GM12878 (cell line): ENCODE measurements at regions not wholly inside any gene's neighbourhood (a gene's known extent, or its start where the extent isn't known, plus 50 kb on each side); places are given as distances from the start of the nearest gene placed in this dataset.

Experiments used
- ATAC-seq: fragments of 200-7000 bp; cut with Tn5 transposase; 3 replicates; pipeline ENCODE4 v1.9.1; 2020; ENCODE audit warnings: mild to moderate bottlenecking, moderate library complexity
- BruUV-seq: library from RNA; stranded (reverse); fragments of 400-500 nt; replicated peaks from 2 replicates; lab custom pipeline; 2021; lab: Mats Ljungman, UMichigan
- CTCF ChIA-PET: fragments of 300-600 bp; sonication (Branson Sonifier 250); formaldehyde crosslinking; extraction: SDS; loops from one replicate; lab custom pipeline; 2021; ENCODE audit warnings: inconsistent platforms; lab: Yijun Ruan, JAX
- POLR2A ChIA-PET: fragments of 350-600 bp; formaldehyde crosslinking; extraction: SDS; loops from one replicate; lab custom pipeline; 2021; ENCODE audit warnings: inconsistent platforms; lab: Charles Lee
- RAD21 ChIA-PET: fragments of 300-600 bp; sonication (Branson Sonifier 250); formaldehyde crosslinking; loops from one replicate; lab custom pipeline; 2023; ENCODE audit warnings: antibody characterized with exemption; ENCODE audit not compliant: unreplicated experiment; lab: Charles Lee
- SMC1A ChIA-PET: fragments of 300-600 bp; sonication (Branson Sonifier 250); formaldehyde crosslinking; loops from one replicate; lab custom pipeline; 2023; ENCODE audit not compliant: unreplicated experiment, uncharacterized antibody; lab: Charles Lee
- DNase-seq: peaks from one replicate; pipeline ENCODE4 v3.0.0-alpha.2; 2011; ENCODE audit warnings: low read depth, low spot score
- FAIRE-seq: peaks from 3 replicates; lab custom pipeline; 2011; peaks lifted over from hg19 to GRCh38; lab: Jason Lieb, UNC
- H2AFZ ChIP-seq: 2 replicates; pipeline ENCODE4 v1.6.0; 2011; ENCODE audit warnings: low read depth, low read length, control low read depth; ENCODE audit not compliant: control insufficient read depth
- H3K27ac ChIP-seq: 2 replicates; pipeline ENCODE4 v1.5.1; 2011; ENCODE audit warnings: control low read depth; ENCODE audit not compliant: control insufficient read depth, insufficient read depth
- H3K27me3 ChIP-seq, 2 experiments: replicated peaks in 1 of 2; 2 replicates each; pipeline versions ENCODE4 v1.6.0 to v1.6.1; 2011; ENCODE audit warnings: low read length in 1 of 2; ENCODE audit not compliant: control insufficient read depth in 2 of 2, insufficient read depth in 2 of 2
- H3K36me3 ChIP-seq, 2 experiments: 2 replicates each; pipeline ENCODE4 v1.5.1; 2011; ENCODE audit warnings: low read length in 1 of 2; ENCODE audit not compliant: control insufficient read depth in 2 of 2, insufficient read depth in 2 of 2
- H3K4me1 ChIP-seq: 2 replicates; pipeline ENCODE4 v1.6.1; 2011; ENCODE audit warnings: mild to moderate bottlenecking, low read length, moderate library complexity, mixed read lengths; ENCODE audit not compliant: control insufficient read depth, insufficient read depth
- H3K4me2 ChIP-seq: 2 replicates; pipeline ENCODE4 v1.6.0; 2011; ENCODE audit warnings: control low read depth; ENCODE audit not compliant: control insufficient read depth, insufficient read depth
- H3K4me3 ChIP-seq: fragments of 200-600 bp; sonication (generic); 2 replicates; pipeline ENCODE4 v1.5.1; 2016
- H3K79me2 ChIP-seq: 2 replicates; pipeline ENCODE4 v1.6.0; 2011; ENCODE audit warnings: low read length; ENCODE audit not compliant: control insufficient read depth, insufficient read depth
- H3K9ac ChIP-seq: 2 replicates; pipeline ENCODE4 v1.8.0; 2011; ENCODE audit warnings: low read length, control low read depth, mixed read lengths; ENCODE audit not compliant: control insufficient read depth, insufficient read depth
- H3K9me3 ChIP-seq: replicated peaks from 3 replicates; pipeline ENCODE4 v1.5.1; 2011; ENCODE audit warnings: mild to moderate bottlenecking, low read length; ENCODE audit not compliant: control insufficient read depth, insufficient read depth
- H4K20me1 ChIP-seq: 2 replicates; pipeline ENCODE4 v1.6.0; 2011; ENCODE audit not compliant: control insufficient read depth, insufficient read depth
- ATF2 ChIP-seq: IDR thresholded peaks from 2 replicates; pipeline ENCODE4 v1.6.1; 2012; ENCODE audit warnings: low read length, inconsistent platforms
- CEBPB ChIP-seq, 2 experiments: fragments of 150-350 bp in 1 of 2; IDR thresholded peaks; 2 replicates each; pipeline ENCODE4 v1.6.1; 2012 to 2014; ENCODE audit warnings: low read depth in 2 of 2, low read length in 2 of 2, borderline replicate concordance in 1 of 2, inconsistent platforms in 1 of 2
- CHD1 ChIP-seq: IDR thresholded peaks from 2 replicates; pipeline ENCODE4 v1.6.1; 2012; ENCODE audit warnings: low read depth, low read length, improper control_type of control experiment
- CHD4 ChIP-seq: fragments of 200-600 bp; sonication (generic); IDR thresholded peaks from 2 replicates; pipeline ENCODE4 v1.6.1; 2016; ENCODE audit warnings: mild to moderate bottlenecking
- IKZF2 ChIP-seq, 2 experiments: fragments of 450-650 bp; IDR thresholded peaks; 2 replicates each; pipeline ENCODE4 v1.6.1; 2017; ENCODE audit warnings: mild to moderate bottlenecking in 2 of 2, moderate library complexity in 2 of 2
- IRF4 ChIP-seq: IDR thresholded peaks from 2 replicates; pipeline ENCODE4 v1.6.1; 2011; ENCODE audit warnings: low read depth, low read length
- NFYA ChIP-seq: IDR thresholded peaks from 2 replicates; pipeline ENCODE4 v1.6.1; 2011; ENCODE audit warnings: low read depth, mild to moderate bottlenecking, low read length, improper control_type of control experiment, borderline replicate concordance
- NFYB ChIP-seq: IDR thresholded peaks from 2 replicates; pipeline ENCODE4 v1.6.1; 2011; ENCODE audit warnings: low read depth, mild to moderate bottlenecking, low read length, improper control_type of control experiment, moderate library complexity; ENCODE audit not compliant: insufficient read depth
- PKNOX1 ChIP-seq: fragments of 450-650 bp; IDR thresholded peaks from 2 replicates; pipeline ENCODE4 v1.6.1; 2016; ENCODE audit warnings: mild to moderate bottlenecking
- RB1 ChIP-seq: fragments of 450-650 bp; formaldehyde crosslinking; IDR thresholded peaks from 2 replicates; pipeline ENCODE4 v1.6.1; 2017; ENCODE audit warnings: mild to moderate bottlenecking, borderline replicate concordance
- SIN3A ChIP-seq: IDR thresholded peaks from 2 replicates; pipeline ENCODE4 v1.6.1; 2012; ENCODE audit warnings: low read depth, low read length, improper control_type of control experiment
- SIX5 ChIP-seq: IDR thresholded peaks from 2 replicates; pipeline ENCODE4 v1.6.1; 2011; ENCODE audit warnings: mild to moderate bottlenecking, low read depth, low read length, moderate library complexity; ENCODE audit not compliant: severe bottlenecking
- SPI1 ChIP-seq: IDR thresholded peaks from 2 replicates; pipeline ENCODE4 v1.6.1; 2011; ENCODE audit warnings: low read depth, mild to moderate bottlenecking, low read length, moderate library complexity, borderline replicate concordance; ENCODE audit not compliant: insufficient read depth
- ZZZ3 ChIP-seq: IDR thresholded peaks from 2 replicates; pipeline ENCODE4 v1.6.1; 2011; ENCODE audit warnings: low read depth; ENCODE audit not compliant: control insufficient read depth, insufficient read length
- WGBS: methylation state at CpG from one replicate; pipeline ENCODE4 v1.1.6; 2016; ENCODE audit warnings: low lambda C conversion rate; ENCODE audit not compliant: insufficient replicate concordance, insufficient coverage; ENCODE audit errors: missing lambda C conversion rate; 5-methylcytosine and 5-hydroxymethylcytosine counted together
- in situ Hi-C: fragments of 300-500 bp; cut with MboI; formaldehyde crosslinking; loops from 9 replicates; pipeline ENCODE4 v1.14.3; 2018; ENCODE audit warnings: mixed read lengths
- intact Hi-C: fragments of 100-400 bp; cut with micrococcal nuclease; formaldehyde crosslinking; loops from one replicate; pipeline ENCODE4 v1.14.2; 2022; ENCODE audit not compliant: unreplicated experiment

- TF ChIP-seq NFYA = no peak
- TF ChIP-seq RB1 = no peak
- TF ChIP-seq PKNOX1 = no peak
- TF ChIP-seq IKZF2 (IDR thresholded peaks at IDR 0.05) = no peak
- TF ChIP-seq CHD4 = no peak
- TF ChIP-seq CEBPB (IDR thresholded peaks at IDR 0.05; ENCODE audit: borderline replicate concordance in 1 of 2, low read depth in 2 of 2, low read length in 2 of 2) = no peak
- TF ChIP-seq SIX5 = no peak
- TF ChIP-seq CHD1 = no peak
Observed at GRCh38 chr6:3928111-3928510, 78.9 kb downstream of the FAM50B start (continued).

- Histone ChIP-seq H3K4me2 (no peak overlapping the region), H3K27ac (no peak overlapping the region), H3K4me3 (no peak overlapping the region), H2AFZ (no peak overlapping the region), H3K4me1 (no peaks in the 10 kb centered on the region), H3K9me3 (no peaks in the 10 kb centered on the region), H4K20me1 (no peaks in the 10 kb centered on the region), H3K27me3 (no peaks in the 10 kb centered on the region; a peak in 1 of 4 replicates), H3K79me2 (no peaks in the 10 kb centered on the region), H3K36me3 (no peaks in the 10 kb centered on the region), H3K9ac (no peak overlapping the region)
- in situ Hi-C loops (no loop called here), intact Hi-C loops (no loop called here)
- SMC1A ChIA-PET = no interaction called here
- RAD21 ChIA-PET = no interaction called here
- FAIRE-seq = no peak
- no peak for ATAC-seq
- no TSS peak for BruUV-seq
- CTCF ChIA-PET = no interaction called here
- WGBS = 63% methylated on average over 6 of the region's 6 CpGs
- POLR2A ChIA-PET = no interaction called here
- DNase-seq = no peak
- TF ChIP-seq ATF2 (no peak), SPI1 (no peak), IRF4 (no peak), SIN3A (no peak), NFYB (no peak), ZZZ3 (no peak)
Observed at GRCh38 chr6:3929281-3929798, 80.2 kb downstream of the FAM50B start.
